Endothelial cell of umbilical vein (primary cell): ENCODE measurements at regions not wholly inside any gene's neighbourhood (a gene's known extent, or its start where the extent isn't known, plus 50 kb on each side); places are given as distances from the start of the nearest gene placed in this dataset.

ENCODE experiments used
- BruUV-seq: library from RNA; stranded (reverse); fragments of 400-500 nt; replicated peaks from 2 replicates; lab custom pipeline; 2021; lab: Mats Ljungman, UMichigan
- CTCF ChIA-PET: fragments of 300-600, 350-600 bp; sonication (Branson Sonifier 250); formaldehyde crosslinking; loops from one replicate; lab custom pipeline; 2021; ENCODE audit warnings: antibody characterized with exemption, inconsistent platforms; lab: Charles Lee
- POLR2A ChIA-PET: fragments of 300-600, 350-600 bp; sonication (Branson Sonifier 250); formaldehyde crosslinking; loops from one replicate; lab custom pipeline; 2021; ENCODE audit warnings: antibody characterized with exemption, inconsistent platforms; lab: Charles Lee
- DNase-seq: peaks from one replicate; pipeline ENCODE4 v3.0.0-alpha.2; 2011; ENCODE audit warnings: low read depth, low spot score
- FAIRE-seq: peaks from 2 replicates; lab custom pipeline; 2011; peaks lifted over from hg19 to GRCh38; lab: Jason Lieb, UNC
- H2AFZ ChIP-seq: 2 replicates; pipeline ENCODE4 v1.6.0; 2012; ENCODE audit warnings: low read depth, low read length, control low read depth, inconsistent platforms
- H3K27ac ChIP-seq: 2 replicates; pipeline ENCODE4 v1.5.1; 2011; ENCODE audit warnings: low read depth, mild to moderate bottlenecking, control low read depth, low read length, moderate library complexity; ENCODE audit not compliant: insufficient read depth
- H3K27me3 ChIP-seq, 2 experiments: 2 replicates each; pipeline versions ENCODE4 v1.6.0 to v1.6.1; 2011; ENCODE audit warnings: low read length in 2 of 2, mixed read lengths in 1 of 2; ENCODE audit not compliant: control insufficient read depth in 2 of 2, insufficient read depth in 2 of 2
- H3K36me3 ChIP-seq, 2 experiments: 2 replicates in 1 of 2; 3 replicates in 1 of 2; pipeline ENCODE4 v1.5.1; 2011; ENCODE audit warnings: low read length in 2 of 2, mild to moderate bottlenecking in 1 of 2, moderate library complexity in 1 of 2; ENCODE audit not compliant: control insufficient read depth in 2 of 2, insufficient read depth in 2 of 2; ENCODE audit errors: extremely low read depth in 1 of 2
- H3K4me1 ChIP-seq: 3 replicates; pipeline ENCODE4 v1.5.1; 2011; ENCODE audit warnings: mild to moderate bottlenecking, low read length; ENCODE audit not compliant: control insufficient read depth, insufficient read depth; ENCODE audit errors: extremely low read depth
- H3K4me2 ChIP-seq: 2 replicates; pipeline ENCODE4 v1.6.1; 2011; ENCODE audit warnings: low read length, control low read depth, mixed read lengths; ENCODE audit not compliant: insufficient read depth
- H3K4me3 ChIP-seq, 3 experiments: fragments of 200-600 bp in 1 of 3; sonication (generic), shearing (Covaris generic) in 1 of 3; replicated peaks in 1 of 3; 2 replicates each; pipeline ENCODE4 v1.5.1; 2011 to 2016; ENCODE audit warnings: control low read depth in 3 of 3, low read length in 3 of 3, mild to moderate bottlenecking in 2 of 3, inconsistent platforms in 1 of 3, low read depth in 1 of 3, moderate library complexity in 1 of 3; ENCODE audit not compliant: insufficient read depth in 1 of 3
- H3K79me2 ChIP-seq: 2 replicates; pipeline ENCODE4 v1.6.0; 2012; ENCODE audit warnings: low read length, inconsistent platforms; ENCODE audit not compliant: control insufficient read depth, insufficient read depth
- H3K9ac ChIP-seq: replicated peaks from 2 replicates; pipeline ENCODE3; 2011; ENCODE audit warnings: low read length, control low read depth; ENCODE audit not compliant: insufficient read depth; ENCODE audit errors: extremely low read depth
- H3K9me1 ChIP-seq: replicated peaks from 3 replicates; pipeline ENCODE4 v1.6.0; 2011; ENCODE audit warnings: mild to moderate bottlenecking, low read length; ENCODE audit not compliant: control insufficient read depth, insufficient read depth; ENCODE audit errors: extremely low read depth
- H3K9me3 ChIP-seq: replicated peaks from 2 replicates; pipeline ENCODE4 v1.5.1; 2012; ENCODE audit warnings: low read length, inconsistent platforms; ENCODE audit not compliant: control insufficient read depth, insufficient read depth
- H4K20me1 ChIP-seq: replicated peaks from 2 replicates; pipeline ENCODE3; 2011; ENCODE audit warnings: mild to moderate bottlenecking, low read length; ENCODE audit not compliant: control insufficient read depth, insufficient read depth; ENCODE audit errors: extremely low read depth
- CTCF ChIP-seq, 2 donors: IDR thresholded peaks; 1 replicate in 1 of 2; 2 replicates in 1 of 2; pipeline ENCODE4 v1.5.1; 2011; ENCODE audit warnings: low read length in 2 of 2, mild to moderate bottlenecking in 2 of 2, moderate library complexity in 2 of 2, control low read depth in 1 of 2, inconsistent platforms in 1 of 2, low read depth in 1 of 2; ENCODE audit not compliant: insufficient read depth in 1 of 2; ENCODE audit errors: extremely low read depth in 1 of 2
- EZH2 ChIP-seq: IDR thresholded peaks from 2 replicates; pipeline ENCODE4 v1.6.1; 2012; ENCODE audit warnings: borderline replicate concordance, low read depth, mild to moderate bottlenecking, moderate library complexity, low read length, inconsistent platforms; ENCODE audit not compliant: severe bottlenecking
- FOS ChIP-seq: IDR thresholded peaks from 2 replicates; pipeline ENCODE4 v1.6.1; 2011; ENCODE audit warnings: mild to moderate bottlenecking, low read length, moderate library complexity, borderline replicate concordance; ENCODE audit not compliant: insufficient read depth
- GATA2 ChIP-seq: IDR thresholded peaks from 2 replicates; pipeline ENCODE4 v1.7.0; 2011; ENCODE audit warnings: low read depth, mild to moderate bottlenecking, moderate library complexity, mixed read lengths, low read length; ENCODE audit not compliant: insufficient read length, insufficient read depth
- JUN ChIP-seq: IDR thresholded peaks from 2 replicates; pipeline ENCODE4 v1.6.1; 2011; ENCODE audit warnings: borderline replicate concordance, low read depth; ENCODE audit not compliant: insufficient read length, insufficient read depth
- MAX ChIP-seq: IDR thresholded peaks from 2 replicates; pipeline ENCODE4 v1.6.1; 2011; ENCODE audit not compliant: insufficient read depth, insufficient read length
- MYC ChIP-seq: IDR thresholded peaks from one replicate; pipeline ENCODE4 v1.6.1; 2011; ENCODE audit warnings: mild to moderate bottlenecking, low read depth, low read length
- POLR2A ChIP-seq: IDR thresholded peaks from 2 replicates; pipeline ENCODE4 v1.6.1; 2012; ENCODE audit warnings: low read depth, mild to moderate bottlenecking, control low read depth, low read length
- POLR2AphosphoS5 ChIP-seq: IDR thresholded peaks from 2 replicates; pipeline ENCODE4 v1.6.1; 2012; ENCODE audit warnings: low read depth, mild to moderate bottlenecking, control low read depth, low read length, moderate library complexity; ENCODE audit not compliant: insufficient read depth
- dilution Hi-C: fragments of 300-500 bp; cut with MboI; formaldehyde crosslinking; loops from one replicate; pipeline ENCODE4 v1.15.0; 2019; ENCODE audit warnings: low sequenced_read_pairs; ENCODE audit not compliant: extremely low pct_ligation_motif_present
- intact Hi-C: fragments of 100-400 bp; cut with micrococcal nuclease; formaldehyde crosslinking; loops from one replicate; pipeline ENCODE4 v1.10.0; 2022

DNA sequence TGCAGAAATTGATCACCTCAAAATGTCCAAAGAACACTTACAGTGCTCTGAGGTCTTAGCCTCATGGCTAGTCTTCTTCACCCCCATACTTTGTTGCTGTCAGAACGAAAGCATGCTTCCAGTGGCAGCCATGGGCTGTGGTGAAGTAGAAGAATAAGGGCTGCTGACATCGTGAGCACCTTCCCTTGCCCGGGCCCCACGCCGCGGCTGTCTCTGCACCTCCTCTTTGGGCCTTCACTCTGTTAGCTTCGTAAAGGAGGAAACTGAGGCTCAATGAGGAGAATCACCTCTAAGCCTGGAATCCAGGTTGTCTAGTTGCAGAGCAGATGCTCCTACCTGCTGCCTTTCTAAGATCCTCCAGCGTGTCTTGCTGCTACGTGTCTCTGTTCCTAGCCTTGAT, 139.5 kb upstream of the SLC28A3 start:
- CTCF ChIA-PET = no interaction called here
- FAIRE-seq (no peak), DNase-seq (no peak)
- no peaks in the 10 kb centered on the region for H3K27me3 ChIP-seq
- no peak overlapping the region for H3K9ac ChIP-seq
- H3K36me3 ChIP-seq = no peaks in the 10 kb centered on the region
- dilution Hi-C loops = no loop called here
- H4K20me1 ChIP-seq = no peaks in the 10 kb centered on the region
- no TSS peak for BruUV-seq
- no peaks in the 10 kb centered on the region for H3K4me1 ChIP-seq
- intact Hi-C loops = no loop called here
- POLR2A ChIA-PET = no interaction called here
- no peaks in the 10 kb centered on the region for H3K9me3 ChIP-seq
- H3K79me2 ChIP-seq = no peaks in the 10 kb centered on the region
- H3K27ac ChIP-seq = no peak overlapping the region
- TF ChIP-seq MYC = no peak
- TF ChIP-seq CTCF (IDR thresholded peaks at IDR 0.05; ENCODE audit: extremely low read depth in 1 of 2, insufficient read depth in 1 of 2, low read depth in 1 of 2, low read length in 2 of 2) = no peak
- TF ChIP-seq POLR2AphosphoS5 = no peak
- TF ChIP-seq POLR2A = no peak
- TF ChIP-seq FOS = no peak
- no peaks in the 10 kb centered on the region for H3K9me1 ChIP-seq
- H2AFZ ChIP-seq = no peak overlapping the region
- no peak overlapping the region for H3K4me2 ChIP-seq
- H3K4me3 ChIP-seq = no peak overlapping the region

- no peak overlapping the region for H3K27ac ChIP-seq
- POLR2A ChIA-PET = no interaction called here
- H3K9ac ChIP-seq = no peak overlapping the region
- no peak overlapping the region for H2AFZ ChIP-seq
- no peaks in the 10 kb centered on the region for H3K27me3 ChIP-seq
- CTCF ChIA-PET = no interaction called here
- H3K4me1 ChIP-seq = no peaks in the 10 kb centered on the region
- FAIRE-seq = no peak
- intact Hi-C loops = no loop called here
- H3K79me2 ChIP-seq = no peaks in the 10 kb centered on the region
- H3K9me3 ChIP-seq = peaks cover 2% of the 10 kb centered on the region
- no peaks in the 10 kb centered on the region for H3K36me3 ChIP-seq
- H3K9me1 ChIP-seq = no peaks in the 10 kb centered on the region
- H4K20me1 ChIP-seq = no peaks in the 10 kb centered on the region
- dilution Hi-C loops = no loop called here
- no peak for DNase-seq
- no TSS peak for BruUV-seq
- H3K4me2 ChIP-seq = no peak overlapping the region
- no peak overlapping the region for H3K4me3 ChIP-seq
- TF ChIP-seq CTCF (IDR thresholded peaks at IDR 0.05; ENCODE audit: extremely low read depth in 1 of 2, insufficient read depth in 1 of 2, low read depth in 1 of 2, low read length in 2 of 2) = no peak
- no peak for TF ChIP-seq EZH2
- TF ChIP-seq MAX = no peak
- no peak for TF ChIP-seq FOS
- no peak for TF ChIP-seq POLR2AphosphoS5
- no peak for TF ChIP-seq GATA2
- TF ChIP-seq JUN = no peak
- no peak for TF ChIP-seq POLR2A
- TF ChIP-seq MYC = no peak
Observed at GRCh38 chr9:84481231-84481630, 140.7 kb upstream of the SLC28A3 start.
